Neural progenitor cell (in vitro differentiated cells): ENCODE measurements at regions not wholly inside any gene's neighbourhood (a gene's known extent, or its start where the extent isn't known, plus 50 kb on each side); places are given as distances from the start of the nearest gene placed in this dataset.

ENCODE experiments used
- CTCF ChIP-seq: fragments of 200-600 bp; sonication (generic); IDR thresholded peaks from 2 replicates; pipeline ENCODE4 v1.5.1; 2017; ENCODE audit warnings: antibody characterized with exemption, mild to moderate bottlenecking
- EZH2phosphoT487 ChIP-seq: fragments of 200-600 bp; sonication (generic); IDR thresholded peaks from 2 replicates; pipeline ENCODE4 v1.6.1; 2017; ENCODE audit warnings: antibody characterized with exemption

- peak; percentile 73 for TF ChIP-seq CTCF
- TF ChIP-seq EZH2phosphoT487 = no peak
These were observed 476.4 kb upstream of the SPHKAP start for GRCh38 chr2:228657807-228658402.
